Osteocyte (in vitro differentiated cells): ENCODE measurements at regions not wholly inside any gene's neighbourhood (a gene's known extent, or its start where the extent isn't known, plus 50 kb on each side); places are given as distances from the start of the nearest gene placed in this dataset.

Experiments
- DNase-seq: peaks from one replicate; pipeline ENCODE4 v3.0.0; 2021; ENCODE audit warnings: mixed read lengths; ENCODE audit not compliant: unreplicated experiment; ENCODE audit errors: extremely low spot score
- H3K27ac Mint-ChIP-seq: one replicate; pipeline ENCODE4 v1.8.0; 2021; ENCODE audit warnings: mild to moderate bottlenecking, mixed read lengths; ENCODE audit not compliant: unreplicated experiment
- H3K27me3 Mint-ChIP-seq: one replicate; pipeline ENCODE4 v1.8.0; 2021; ENCODE audit warnings: mixed read lengths; ENCODE audit not compliant: unreplicated experiment
- H3K36me3 Mint-ChIP-seq: one replicate; pipeline ENCODE4 v1.8.0; 2021; ENCODE audit warnings: mixed read lengths; ENCODE audit not compliant: unreplicated experiment
- H3K4me1 Mint-ChIP-seq: one replicate; pipeline ENCODE4 v1.8.0; 2021; ENCODE audit warnings: mixed read lengths; ENCODE audit not compliant: unreplicated experiment
- H3K4me3 Mint-ChIP-seq: one replicate; pipeline ENCODE4 v1.8.0; 2021; ENCODE audit warnings: mild to moderate bottlenecking, moderate library complexity, mixed read lengths; ENCODE audit not compliant: unreplicated experiment
- H3K9me3 Mint-ChIP-seq: one replicate; pipeline ENCODE4 v1.8.0; 2021; ENCODE audit warnings: mixed read lengths; ENCODE audit not compliant: unreplicated experiment
- CTCF ChIP-seq: fragments of 200-600 bp; sonication (generic); IDR thresholded peaks from 2 replicates; pipeline ENCODE4 v1.5.0; 2021; ENCODE audit warnings: antibody characterized with exemption, mild to moderate bottlenecking, moderate library complexity

DNA sequence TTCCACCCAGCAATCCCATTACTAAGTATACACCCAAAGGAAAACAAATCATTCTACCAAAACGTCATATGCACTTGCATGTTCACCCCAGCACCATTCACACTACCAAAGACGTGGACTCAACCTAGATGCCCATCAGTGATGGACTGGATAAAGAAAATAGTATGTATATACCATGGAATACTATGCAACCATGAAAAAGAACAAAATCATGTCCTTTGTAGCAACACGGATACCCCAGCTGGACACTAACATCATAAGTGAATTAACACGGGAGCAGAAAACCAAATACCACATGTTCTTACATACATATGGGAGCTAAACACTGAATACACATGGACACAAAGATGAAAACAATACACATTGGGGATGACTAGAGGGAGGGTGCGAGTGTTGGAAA lies 309.1 kb upstream of the KLF3 start:
- peaks cover 32% of the 10 kb centered on the region for H3K9me3 Mint-ChIP-seq
- TF ChIP-seq CTCF, result no peak
- H3K27ac Mint-ChIP-seq, result no peak overlapping the region
- no peak for DNase-seq
- peaks cover 17% of the 10 kb centered on the region for H3K27me3 Mint-ChIP-seq
- H3K4me1 Mint-ChIP-seq, result peaks cover 8% of the 10 kb centered on the region
- H3K36me3 Mint-ChIP-seq, result no peaks in the 10 kb centered on the region
- no peak overlapping the region for H3K4me3 Mint-ChIP-seq

DNA sequence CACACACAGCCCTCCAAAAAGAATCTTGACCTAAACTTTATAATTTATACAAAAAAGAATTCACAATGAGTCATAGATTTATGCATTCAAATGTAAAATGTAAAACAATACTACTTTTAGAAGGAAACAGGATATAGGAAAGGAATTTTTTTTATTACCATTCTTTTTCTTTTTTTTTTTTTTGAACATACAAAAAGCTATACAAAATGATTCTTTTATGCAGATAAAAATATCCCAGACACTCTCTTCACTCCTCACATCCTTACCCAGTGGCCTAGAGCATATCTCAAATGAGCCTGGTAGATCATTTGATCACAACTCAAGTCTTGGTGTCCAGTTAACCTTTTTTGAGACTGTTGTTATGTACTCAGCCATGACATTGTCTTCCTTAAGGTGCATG lies 307.3 kb upstream of the KLF3 start:
- peaks cover 8% of the 10 kb centered on the region for H3K4me1 Mint-ChIP-seq
- H3K27me3 Mint-ChIP-seq, result peaks cover 5% of the 10 kb centered on the region
- peaks cover 29% of the 10 kb centered on the region for H3K9me3 Mint-ChIP-seq
- no peak overlapping the region for H3K4me3 Mint-ChIP-seq
- no peak overlapping the region for H3K27ac Mint-ChIP-seq
- no peaks in the 10 kb centered on the region for H3K36me3 Mint-ChIP-seq
- DNase-seq, result no peak
- no peak for TF ChIP-seq CTCF

DNA sequence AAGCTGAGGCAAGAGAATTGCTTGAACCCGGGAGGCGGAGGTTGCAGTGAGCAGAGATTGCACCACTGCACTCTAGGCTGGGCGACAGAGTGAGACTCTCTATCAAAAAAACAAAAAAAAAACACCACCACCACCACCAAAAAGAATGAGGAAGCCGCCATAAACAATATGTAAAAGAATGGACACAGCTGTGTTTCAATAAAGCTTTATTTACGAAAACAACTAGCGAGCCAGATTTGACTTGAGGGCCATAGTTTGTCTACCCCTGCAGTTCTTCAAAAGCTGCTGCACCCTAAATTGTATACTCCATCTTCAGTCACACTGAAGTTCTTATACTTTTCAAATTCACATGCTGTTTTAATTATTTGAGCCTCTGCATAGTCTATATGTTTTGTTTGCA lies 306.5 kb upstream of the KLF3 start:
- H3K36me3 Mint-ChIP-seq, result no peaks in the 10 kb centered on the region
- peaks cover 20% of the 10 kb centered on the region for H3K9me3 Mint-ChIP-seq
- H3K27me3 Mint-ChIP-seq, result peaks cover 2% of the 10 kb centered on the region
- TF ChIP-seq CTCF, result no peak
- H3K4me3 Mint-ChIP-seq, result no peak overlapping the region
- H3K4me1 Mint-ChIP-seq, result peaks cover 8% of the 10 kb centered on the region
- H3K27ac Mint-ChIP-seq, result no peak overlapping the region
- no peak for DNase-seq

GRCh38 chr4:38359113-38359512 lies 304.9 kb upstream of the KLF3 start:
- no peak overlapping the region for H3K27ac Mint-ChIP-seq
- H3K9me3 Mint-ChIP-seq, result peaks cover 9% of the 10 kb centered on the region
- DNase-seq, result no peak
- H3K4me1 Mint-ChIP-seq, result peaks cover 8% of the 10 kb centered on the region
- no peaks in the 10 kb centered on the region for H3K36me3 Mint-ChIP-seq
- TF ChIP-seq CTCF, result no peak
- no peaks in the 10 kb centered on the region for H3K27me3 Mint-ChIP-seq
- H3K4me3 Mint-ChIP-seq, result no peak overlapping the region

DNA sequence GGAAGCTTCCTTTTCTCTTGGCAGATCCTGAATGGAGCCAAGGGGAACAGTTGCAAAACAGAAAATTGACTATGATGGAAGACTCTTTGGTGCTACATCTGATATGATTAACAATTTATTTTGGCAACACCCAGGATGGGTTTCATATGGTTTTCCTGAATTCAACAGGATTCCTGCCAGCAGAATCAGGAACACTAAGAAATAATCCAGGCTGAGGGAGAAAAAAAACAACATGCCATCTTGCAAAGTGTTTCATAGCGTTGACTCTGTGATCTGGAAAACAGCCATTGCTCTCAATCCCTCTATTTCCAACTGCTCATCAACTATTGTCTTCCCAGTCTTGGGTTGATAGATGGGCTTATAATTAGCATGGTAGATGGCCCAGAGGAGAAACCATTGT lies 303.8 kb upstream of the KLF3 start:
- no peaks in the 10 kb centered on the region for H3K9me3 Mint-ChIP-seq
- no peak for TF ChIP-seq CTCF

More for the DNA sequence above, 303.8 kb upstream of the KLF3 start:
- H3K27me3 Mint-ChIP-seq, result no peaks in the 10 kb centered on the region
- no peaks in the 10 kb centered on the region for H3K36me3 Mint-ChIP-seq
- DNase-seq, result no peak
- no peak overlapping the region for H3K27ac Mint-ChIP-seq
- H3K4me1 Mint-ChIP-seq, result peaks cover 17% of the 10 kb centered on the region
- H3K4me3 Mint-ChIP-seq, result no peak overlapping the region
